Epithelial cell of prostate (primary cell): ENCODE measurements at regions not wholly inside any gene's neighbourhood (a gene's known extent, or its start where the extent isn't known, plus 50 kb on each side); places are given as distances from the start of the nearest gene placed in this dataset.

Source experiments
- DNase-seq: peaks from one replicate; pipeline ENCODE4 v3.0.0-alpha.2; 2011; ENCODE audit warnings: low read depth, low spot score
- H3K27ac ChIP-seq: fragments of 450-650 bp; 2 replicates; pipeline ENCODE4 v1.5.1; 2017; ENCODE audit warnings: mild to moderate bottlenecking

- DNase-seq, result no peak
- no peak overlapping the region for H3K27ac ChIP-seq
These were observed 666.7 kb upstream of the ADAMTS5 start for GRCh38 chr21:27633631-27634030.

GRCh38 chr21:27631471-27631870, 664.6 kb upstream of the ADAMTS5 start:
- no peak for DNase-seq

GRCh38 chr21:27622631-27623030, 655.7 kb upstream of the ADAMTS5 start:
- DNase-seq, result no peak
- H3K27ac ChIP-seq, result no peak overlapping the region

More at GRCh38 chr21:27631471-27631870, 664.6 kb upstream of the ADAMTS5 start:
- H3K27ac ChIP-seq, result no peak overlapping the region

- no peak overlapping the region for H3K27ac ChIP-seq
- DNase-seq, result no peak
These were observed 647.3 kb upstream of the ADAMTS5 start for GRCh38 chr21:27614231-27614630.

- no peak for DNase-seq
- no peak overlapping the region for H3K27ac ChIP-seq
These were observed 639.5 kb upstream of the ADAMTS5 start for GRCh38 chr21:27606422-27606821.

GRCh38 chr21:27596196-27596595, 629.3 kb upstream of the ADAMTS5 start:
- no peak for DNase-seq

GRCh38 chr21:27595716-27596115, 628.8 kb upstream of the ADAMTS5 start:
- H3K27ac ChIP-seq, result no peak overlapping the region
- no peak for DNase-seq

More at GRCh38 chr21:27596196-27596595, 629.3 kb upstream of the ADAMTS5 start:
- no peak overlapping the region for H3K27ac ChIP-seq

- DNase-seq, result no peak
- no peak overlapping the region for H3K27ac ChIP-seq
These were observed 623.4 kb upstream of the ADAMTS5 start for GRCh38 chr21:27590271-27590670.

GRCh38 chr21:27589781-27590180, 622.9 kb upstream of the ADAMTS5 start:
- no peak for DNase-seq
- no peak overlapping the region for H3K27ac ChIP-seq

- no peak overlapping the region for H3K27ac ChIP-seq
- DNase-seq, result no peak
These were observed 620.1 kb upstream of the ADAMTS5 start for GRCh38 chr21:27586986-27587385.

- DNase-seq, result no peak
- H3K27ac ChIP-seq, result no peak overlapping the region
These were observed 619.4 kb upstream of the ADAMTS5 start for GRCh38 chr21:27586326-27586725.

- no peak for DNase-seq
- no peak overlapping the region for H3K27ac ChIP-seq
These were observed 617.4 kb upstream of the ADAMTS5 start for GRCh38 chr21:27584256-27584655.

- peak overlapping the region; percentile 91 for H3K27ac ChIP-seq
- no peak for DNase-seq
These were observed 616.1 kb upstream of the ADAMTS5 start for GRCh38 chr21:27582948-27583430.

- peak overlapping the region; percentile 91 for H3K27ac ChIP-seq
- DNase-seq, result no peak
These were observed 615.5 kb upstream of the ADAMTS5 start for GRCh38 chr21:27582246-27582947.

GRCh38 chr21:27581168-27581567, 614.3 kb upstream of the ADAMTS5 start:
- H3K27ac ChIP-seq, result peak overlapping the region; percentile 91

GRCh38 chr21:27580276-27580675, 613.4 kb upstream of the ADAMTS5 start:
- peak overlapping the region; percentile 91 for H3K27ac ChIP-seq
- DNase-seq, result no peak

More at GRCh38 chr21:27581168-27581567, 614.3 kb upstream of the ADAMTS5 start:
- peak; percentile 87 for DNase-seq

- no peak for DNase-seq
- no peak overlapping the region for H3K27ac ChIP-seq
These were observed 611.9 kb upstream of the ADAMTS5 start for GRCh38 chr21:27578741-27579265.

GRCh38 chr21:27572696-27573095, 605.8 kb upstream of the ADAMTS5 start:
- H3K27ac ChIP-seq, result peak overlapping the region; percentile 95
- DNase-seq, result peak; percentile 65

- DNase-seq, result peak; percentile 87
- H3K27ac ChIP-seq, result peak overlapping the region; percentile 95
These were observed 604.8 kb upstream of the ADAMTS5 start for GRCh38 chr21:27571706-27572105.

GRCh38 chr21:27570306-27570868, 603.5 kb upstream of the ADAMTS5 start:
- DNase-seq, result peak; percentile 79
- H3K27ac ChIP-seq, result peak overlapping the region; percentile 95

GRCh38 chr21:27569831-27570230, 602.9 kb upstream of the ADAMTS5 start:
- DNase-seq, result no peak
- peak overlapping the region; percentile 95 for H3K27ac ChIP-seq
